ENCODE measurements at regions not wholly inside any gene's neighbourhood (a gene's known extent, or its start where the extent isn't known, plus 50 kb on each side); places are given as distances from the start of the nearest gene placed in this dataset.
A peak's percentile ranks its signal among the peaks of the same experiment; 100 is the strongest.

GRCh38 chr7:55644567-55644966, 72.3 kb upstream of the VOPP1 start:
- H3K36me3 ChIP-seq: no peaks in the 10 kb centered on the region
- no peaks in the 10 kb centered on the region for H3K27me3 ChIP-seq
- no peak overlapping the region for H3K4me3 ChIP-seq (replicated peaks in 1 of 3)
- DNase-seq: no peak
- TF ChIP-seq POLR2A (IDR thresholded peaks at IDR 0.05) (no peak), CTCF (IDR thresholded peaks at IDR 0.05) (no peak)
- WGBS, 2 donors: 84 to 86% methylated on average over 3 of the region's 3 CpGs
- no peak overlapping the region for H3K27ac ChIP-seq
- no peaks in the 10 kb centered on the region for H3K9me3 ChIP-seq
- intact Hi-C loops (cut with DNase I): loop anchor here (10.0 kb wide), 2 partner anchors 330 to 450 kb away; partner anchors contain the start of gene PHKG1
- H3K4me1 ChIP-seq: no peaks in the 10 kb centered on the region

GRCh38 chr7:55642266-55642665, 70.0 kb upstream of the VOPP1 start:
- Histone ChIP-seq H3K27ac (no peak overlapping the region), H3K9me3 (no peaks in the 10 kb centered on the region), H3K4me1 (no peaks in the 10 kb centered on the region), H3K27me3 (no peaks in the 10 kb centered on the region), H3K4me3 (replicated peaks in 1 of 3) (no peak overlapping the region), H3K36me3 (no peaks in the 10 kb centered on the region)
- TF ChIP-seq POLR2A (IDR thresholded peaks at IDR 0.05) (no peak), CTCF (IDR thresholded peaks at IDR 0.05) (no peak)
- no peak for DNase-seq
- intact Hi-C loops (cut with DNase I): loop anchor here (10.0 kb wide), 2 partner anchors 333 to 453 kb away; partner anchors contain the start of gene PHKG1

GRCh38 chr7:55641811-55642210, 69.5 kb upstream of the VOPP1 start:
- Histone ChIP-seq H3K9me3 (no peaks in the 10 kb centered on the region), H3K36me3 (no peaks in the 10 kb centered on the region), H3K4me3 (replicated peaks in 1 of 3) (no peak overlapping the region), H3K27ac (no peak overlapping the region), H3K27me3 (no peaks in the 10 kb centered on the region), H3K4me1 (no peaks in the 10 kb centered on the region)
- intact Hi-C loops (cut with DNase I): loop anchor here (10.0 kb wide), 2 partner anchors 333 to 453 kb away; partner anchors contain the start of gene PHKG1
- DNase-seq: no peak
- TF ChIP-seq POLR2A (IDR thresholded peaks at IDR 0.05) (no peak), CTCF (IDR thresholded peaks at IDR 0.05) (no peak)

GRCh38 chr7:55641273-55641691, 69.0 kb upstream of the VOPP1 start:
- no peaks in the 10 kb centered on the region for H3K27me3 ChIP-seq
- intact Hi-C loops (cut with DNase I): loop anchor here (10.0 kb wide), 2 partner anchors 334 to 454 kb away; partner anchors contain the start of gene PHKG1
- peak; percentile 23 to 25 for DNase-seq
- H3K4me3 ChIP-seq (replicated peaks in 1 of 3): no peak overlapping the region
- H3K27ac ChIP-seq: no peak overlapping the region
- H3K36me3 ChIP-seq: no peaks in the 10 kb centered on the region
- TF ChIP-seq CTCF (IDR thresholded peaks at IDR 0.05) (peak in 5 of 6 experiments; percentile 34 to 94 (median 80)), POLR2A (IDR thresholded peaks at IDR 0.05) (no peak)
- WGBS, 2 donors: 2 to 5% methylated on average over 1 of the region's 1 CpG
- no peaks in the 10 kb centered on the region for H3K4me1 ChIP-seq
- no peaks in the 10 kb centered on the region for H3K9me3 ChIP-seq

GRCh38 chr7:55639640-55640039, 67.3 kb upstream of the VOPP1 start:
- no peak for DNase-seq
- H3K36me3 ChIP-seq: no peaks in the 10 kb centered on the region
- no peaks in the 10 kb centered on the region for H3K9me3 ChIP-seq
- intact Hi-C loops (cut with DNase I): loop anchor here (10.0 kb wide), 2 partner anchors 335 to 455 kb away; partner anchors contain the start of gene PHKG1
- WGBS, 2 donors: 83 to 92% methylated on average over 1 of the region's 1 CpG
- H3K4me3 ChIP-seq (replicated peaks in 1 of 3): no peak overlapping the region
- H3K27me3 ChIP-seq: no peaks in the 10 kb centered on the region
- TF ChIP-seq POLR2A (IDR thresholded peaks at IDR 0.05) (no peak), CTCF (IDR thresholded peaks at IDR 0.05) (no peak)
- no peak overlapping the region for H3K27ac ChIP-seq
- no peaks in the 10 kb centered on the region for H3K4me1 ChIP-seq

All from thyroid gland (tissue), 4 donors.